Hypothalamus (tissue), 51 donors: ENCODE measurements at regions not wholly inside any gene's neighbourhood (a gene's known extent, or its start where the extent isn't known, plus 50 kb on each side); places are given as distances from the start of the nearest gene placed in this dataset.
"Not testable (repeated sequence)": the region's sequence is repeated elsewhere in the genome, so short reads cannot be mapped to it uniquely, and the experiment has no call there.

Source experiments
- DNase-seq, 51 donors: peaks; one replicate each; lab custom pipeline; 2025; lab: John Stamatoyannopoulos, UW

GRCh38 chr1:232367293-232367692 is 262.6 kb downstream of the SIPA1L2 start:
- no peak for DNase-seq

GRCh38 chr1:232364654-232365382 is 265.1 kb downstream of the SIPA1L2 start:
- no peak for DNase-seq

- DNase-seq: no peak
Measured at GRCh38 chr1:232363008-232363407, 266.9 kb downstream of the SIPA1L2 start.

GRCh38 chr1:232357416-232357815 is 272.5 kb downstream of the SIPA1L2 start:
- DNase-seq: no peak

GRCh38 chr1:232355162-232356006 is 274.5 kb downstream of the SIPA1L2 start:
- DNase-seq: no peak

GRCh38 chr1:232353001-232353400 is 276.9 kb downstream of the SIPA1L2 start:
- no peak for DNase-seq

GRCh38 chr1:232352366-232352765 is 277.6 kb downstream of the SIPA1L2 start:
- no peak for DNase-seq

GRCh38 chr1:232351335-232351734 is 278.6 kb downstream of the SIPA1L2 start:
- no peak for DNase-seq

- DNase-seq: no peak
Measured at GRCh38 chr1:232346844-232347243, 283.1 kb downstream of the SIPA1L2 start.

- DNase-seq: no peak
Measured at GRCh38 chr1:232344791-232345399, 285.0 kb downstream of the SIPA1L2 start.

- DNase-seq: not testable (repeated sequence)
Measured at GRCh38 chr1:232344186-232344585, 285.7 kb downstream of the SIPA1L2 start.

- no peak for DNase-seq
Measured at GRCh38 chr1:232340446-232340845, 289.5 kb downstream of the SIPA1L2 start.

GRCh38 chr1:232339073-232339472 is 290.9 kb downstream of the SIPA1L2 start:
- no peak for DNase-seq

- DNase-seq: no peak
Measured at GRCh38 chr1:232335741-232336293, 294.1 kb downstream of the SIPA1L2 start.

GRCh38 chr1:232335261-232335660 is 294.7 kb downstream of the SIPA1L2 start:
- no peak for DNase-seq

- DNase-seq: no peak
Measured at GRCh38 chr1:232334811-232335210, 295.1 kb downstream of the SIPA1L2 start.

- DNase-seq: no peak
Measured at GRCh38 chr1:232334246-232334645, 295.7 kb downstream of the SIPA1L2 start.

- no peak for DNase-seq
Measured at GRCh38 chr1:232333419-232333767, 296.5 kb downstream of the SIPA1L2 start.

- DNase-seq: not testable (repeated sequence)
Measured at GRCh38 chr1:232332710-232333418, 297.1 kb downstream of the SIPA1L2 start.

- no peak for DNase-seq
Measured at GRCh38 chr1:232329103-232329813, 300.7 kb downstream of the SIPA1L2 start.
